Loucy (cell line): ENCODE measurements at regions not wholly inside any gene's neighbourhood (a gene's known extent, or its start where the extent isn't known, plus 50 kb on each side); places are given as distances from the start of the nearest gene placed in this dataset.

Experiments used
- H2AFZ ChIP-seq: fragments of 200-600 bp; sonication (generic); 2 replicates; pipeline ENCODE4 v1.6.0; 2016; ENCODE audit warnings: antibody characterized with exemption, mild to moderate bottlenecking, low read length, moderate library complexity
- H3F3A ChIP-seq: fragments of 200-600 bp; 2 replicates; pipeline ENCODE4 v1.6.0; 2016; ENCODE audit warnings: antibody characterized with exemption, low read depth, mild to moderate bottlenecking
- H3K27me3 ChIP-seq: fragments of 200-600 bp; sonication (generic); 2 replicates; pipeline ENCODE4 v1.6.1; 2014; ENCODE audit warnings: low read length, mild to moderate bottlenecking; ENCODE audit not compliant: insufficient read depth, poor library complexity, severe bottlenecking
- H3K36me3 ChIP-seq: fragments of 200-600 bp; sonication (generic); 2 replicates; pipeline ENCODE4 v1.6.1; 2016; ENCODE audit warnings: low read length; ENCODE audit not compliant: insufficient read depth
- H3K4me1 ChIP-seq: fragments of 200-600 bp; sonication (generic); 2 replicates; pipeline ENCODE4 v1.5.1; 2014; ENCODE audit warnings: low read length, mild to moderate bottlenecking; ENCODE audit not compliant: insufficient read depth, poor library complexity, severe bottlenecking
- H3K4me2 ChIP-seq: fragments of 200-600 bp; sonication (generic); 2 replicates; pipeline ENCODE4 v1.6.0; 2014; ENCODE audit warnings: antibody characterized with exemption, low read length, low read depth, mild to moderate bottlenecking; ENCODE audit not compliant: poor library complexity, severe bottlenecking
- H3K4me3 ChIP-seq: fragments of 200-600 bp; sonication (generic); 2 replicates; pipeline ENCODE4 v1.5.1; 2014; ENCODE audit warnings: low read length, mild to moderate bottlenecking, mixed read lengths; ENCODE audit not compliant: poor library complexity, severe bottlenecking
- H3K79me2 ChIP-seq: fragments of 200-600 bp; sonication (generic); 2 replicates; pipeline ENCODE4 v1.6.1; 2014; ENCODE audit warnings: low read length; ENCODE audit not compliant: insufficient read depth
- H3K9ac ChIP-seq: fragments of 200-600 bp; sonication (generic); 2 replicates; pipeline ENCODE4 v1.6.0; 2014; ENCODE audit warnings: mild to moderate bottlenecking, low read depth, low read length, moderate library complexity; ENCODE audit not compliant: poor library complexity, severe bottlenecking
- H3K9me2 ChIP-seq: fragments of 200-600 bp; sonication (generic); replicated peaks from 2 replicates; pipeline ENCODE4 v1.6.1; 2016; ENCODE audit warnings: low read depth, low read length, mixed read lengths
- H3K9me3 ChIP-seq: fragments of 200-600 bp; sonication (generic); 2 replicates; pipeline ENCODE4 v1.6.1; 2014; ENCODE audit warnings: mild to moderate bottlenecking, antibody characterized with exemption, low read length, low read depth; ENCODE audit not compliant: insufficient read depth
- H4K20me1 ChIP-seq: fragments of 200-600 bp; sonication (generic); 2 replicates; pipeline ENCODE4 v1.6.0; 2014; ENCODE audit warnings: antibody characterized with exemption, low read length, mild to moderate bottlenecking; ENCODE audit not compliant: insufficient read depth, poor library complexity, severe bottlenecking
- CTCF ChIP-seq: fragments of 200-600 bp; sonication (generic); conservative IDR thresholded peaks from 2 replicates; pipeline ENCODE4 v1.5.1; 2014; ENCODE audit warnings: mild to moderate bottlenecking, antibody characterized with exemption, low read length
- EZH2phosphoT487 ChIP-seq: fragments of 200-600 bp; IDR thresholded peaks from 2 replicates; pipeline ENCODE4 v1.6.1; 2018; ENCODE audit warnings: antibody characterized with exemption, mild to moderate bottlenecking, moderate library complexity, borderline replicate concordance

- Histone ChIP-seq H4K20me1 (no peaks in the 10 kb centered on the region), H3K4me1 (no peaks in the 10 kb centered on the region), H3K36me3 (no peaks in the 10 kb centered on the region), H3K79me2 (no peaks in the 10 kb centered on the region), H3K9ac (no peak overlapping the region), H3K9me2 (no peaks in the 10 kb centered on the region), H3K27me3 (no peaks in the 10 kb centered on the region), H3K4me3 (no peak overlapping the region), H3K4me2 (no peak overlapping the region), H3K9me3 (no peaks in the 10 kb centered on the region), H3F3A (no peaks in the 10 kb centered on the region), H2AFZ (no peak overlapping the region)
- TF ChIP-seq EZH2phosphoT487 (no peak), CTCF (no peak)
Measured at GRCh38 chr11:116644201-116644940, 128.4 kb downstream of the BUD13 start.

GRCh38 chr11:116643521-116643920, 129.3 kb downstream of the BUD13 start:
- Histone ChIP-seq H3K4me2 (no peak overlapping the region), H2AFZ (no peak overlapping the region), H3K9me3 (no peaks in the 10 kb centered on the region), H3K4me1 (no peaks in the 10 kb centered on the region), H3F3A (no peaks in the 10 kb centered on the region), H3K9me2 (no peaks in the 10 kb centered on the region), H3K79me2 (no peaks in the 10 kb centered on the region), H3K9ac (no peak overlapping the region), H3K27me3 (no peaks in the 10 kb centered on the region), H4K20me1 (no peaks in the 10 kb centered on the region), H3K4me3 (no peak overlapping the region), H3K36me3 (no peaks in the 10 kb centered on the region)
- TF ChIP-seq EZH2phosphoT487, result no peak
- TF ChIP-seq CTCF, result no peak

- no peak overlapping the region for H2AFZ ChIP-seq
- no peaks in the 10 kb centered on the region for H3K36me3 ChIP-seq
- no peaks in the 10 kb centered on the region for H4K20me1 ChIP-seq
- no peaks in the 10 kb centered on the region for H3F3A ChIP-seq
- TF ChIP-seq EZH2phosphoT487 (no peak), CTCF (no peak)
- H3K4me1 ChIP-seq, result no peaks in the 10 kb centered on the region
- no peak overlapping the region for H3K9ac ChIP-seq
- H3K79me2 ChIP-seq, result no peaks in the 10 kb centered on the region
- H3K9me3 ChIP-seq, result no peaks in the 10 kb centered on the region
- no peak overlapping the region for H3K4me3 ChIP-seq
- H3K4me2 ChIP-seq, result no peak overlapping the region
- no peaks in the 10 kb centered on the region for H3K27me3 ChIP-seq
- H3K9me2 ChIP-seq, result no peaks in the 10 kb centered on the region
Measured at GRCh38 chr11:116642902-116643301, 129.9 kb downstream of the BUD13 start.
